Hematopoietic multipotent progenitor cell treated with erythropoietin and hydrocortisone succinate and interleukin-3 and kit ligand, for 17 days (in vitro differentiated cells): ENCODE measurements at regions not wholly inside any gene's neighbourhood (a gene's known extent, or its start where the extent isn't known, plus 50 kb on each side); places are given as distances from the start of the nearest gene placed in this dataset.

Source experiments
- DNase-seq: peaks from one replicate; pipeline ENCODE4 v3.0.0-alpha.2; 2015; ENCODE audit warnings: low spot score

DNA sequence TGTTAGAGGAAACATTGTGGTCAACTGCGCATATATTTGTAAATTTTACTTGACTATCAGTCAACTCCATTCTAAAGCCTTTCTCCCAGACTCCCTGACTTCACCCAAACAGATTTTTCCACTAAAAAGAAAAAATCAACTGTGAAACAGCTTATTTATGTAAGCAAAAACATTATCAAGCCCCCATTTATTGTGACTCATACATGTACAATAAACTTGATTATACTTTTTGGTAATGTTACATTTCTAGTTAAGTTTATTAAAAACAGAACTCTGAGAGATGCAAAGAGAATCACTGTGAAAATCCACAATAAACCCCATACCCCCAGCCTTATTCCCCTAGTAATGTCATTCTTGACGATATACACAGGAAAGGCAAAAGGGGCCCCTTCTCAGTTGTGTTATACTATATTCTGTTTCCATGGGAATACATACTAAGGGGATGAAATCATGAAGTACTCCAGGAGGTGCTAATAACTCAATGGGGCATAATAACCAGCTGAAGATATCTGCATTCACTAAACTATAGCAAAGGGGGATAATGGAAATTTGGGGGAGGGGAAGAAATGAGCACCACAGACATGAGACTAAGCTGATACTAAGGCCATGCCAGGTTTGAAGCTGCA lies 616.0 kb downstream of the ACTL7B start:
- no peak for DNase-seq

DNA sequence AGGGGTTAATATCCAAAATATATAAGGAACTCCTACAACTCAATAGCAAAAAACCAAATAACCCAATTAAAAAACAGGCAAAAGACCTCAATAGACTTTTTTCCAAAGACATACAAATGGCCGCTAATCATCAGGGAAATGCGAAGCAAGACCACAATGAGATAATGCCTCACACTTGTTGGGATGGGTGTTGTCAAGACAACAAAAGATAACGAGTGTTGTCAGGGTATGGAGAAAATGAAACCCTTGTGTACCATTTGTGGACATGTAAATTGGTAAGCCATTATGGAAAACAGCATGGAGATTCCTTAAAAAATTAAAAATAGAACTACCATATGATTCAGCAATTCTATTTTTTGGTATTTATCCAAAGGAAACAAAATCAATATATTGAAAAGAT lies 620.2 kb downstream of the ACTL7B start:
- DNase-seq: no peak

- DNase-seq: no peak
Measured at GRCh38 chr9:108234811-108235210, 621.0 kb downstream of the ACTL7B start.

GRCh38 chr9:108225149-108225800 lies 630.5 kb downstream of the ACTL7B start:
- no peak for DNase-seq

GRCh38 chr9:108224716-108225115 lies 631.1 kb downstream of the ACTL7B start:
- DNase-seq: no peak

- DNase-seq: peak; percentile 79
Measured at GRCh38 chr9:108219664-108220063, 636.1 kb downstream of the ACTL7B start.

- no peak for DNase-seq
Measured at GRCh38 chr9:108217431-108218349, 638.1 kb downstream of the ACTL7B start.

DNA sequence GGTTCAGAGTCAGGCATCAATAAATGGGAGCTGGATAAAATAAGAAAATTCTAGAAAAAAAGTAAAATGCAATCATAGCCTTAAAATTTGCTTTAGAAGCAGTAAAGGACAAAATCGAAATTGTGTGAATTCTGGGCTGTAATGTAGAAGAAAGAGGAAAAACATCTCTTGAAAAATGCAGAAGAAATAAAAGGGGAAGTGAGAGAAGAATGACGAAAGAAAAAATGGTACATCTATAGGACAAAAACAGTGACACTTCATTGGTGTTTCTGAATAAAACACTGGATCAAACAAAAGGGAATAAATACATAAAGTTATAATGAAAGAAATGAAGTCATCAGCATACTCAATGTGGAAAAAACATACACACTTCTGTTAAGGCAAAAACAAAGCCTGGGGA lies 642.3 kb downstream of the ACTL7B start:
- no peak for DNase-seq

- no peak for DNase-seq
Measured at GRCh38 chr9:108212184-108212583, 643.6 kb downstream of the ACTL7B start.

- no peak for DNase-seq
Measured at GRCh38 chr9:108211411-108211955, 644.3 kb downstream of the ACTL7B start.

- no peak for DNase-seq
Measured at GRCh38 chr9:108209132-108209685, 646.6 kb downstream of the ACTL7B start.

DNA sequence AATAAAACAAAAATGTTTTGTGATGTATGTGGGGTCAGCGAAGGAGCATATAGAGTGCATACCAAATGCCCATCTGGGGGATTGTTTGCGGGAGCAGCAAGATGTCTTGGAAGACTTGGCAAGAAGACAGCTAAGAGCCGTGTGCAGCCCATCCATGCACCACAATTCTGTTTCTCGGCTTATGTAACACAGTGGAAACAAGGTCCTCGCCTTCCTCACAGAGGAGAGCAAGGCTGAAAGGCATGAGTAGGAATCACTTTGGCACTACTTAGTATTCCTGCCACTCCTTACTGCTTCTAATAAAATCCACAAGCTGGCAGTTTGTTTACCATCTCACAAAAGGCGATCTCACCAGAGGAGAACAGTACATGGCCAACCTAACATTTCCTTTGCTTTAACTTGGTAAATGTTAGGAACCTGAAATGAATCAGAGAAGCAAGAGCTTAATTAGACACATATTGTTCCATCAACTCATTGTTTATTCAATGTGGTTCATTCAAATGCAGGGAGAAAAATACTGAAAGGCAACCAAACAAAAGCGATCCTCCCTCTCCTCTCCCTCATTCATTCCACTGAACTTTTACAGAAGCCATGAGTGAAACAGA lies 648.1 kb downstream of the ACTL7B start:
- no peak for DNase-seq

GRCh38 chr9:108205276-108205675 lies 650.5 kb downstream of the ACTL7B start:
- DNase-seq: no peak

DNA sequence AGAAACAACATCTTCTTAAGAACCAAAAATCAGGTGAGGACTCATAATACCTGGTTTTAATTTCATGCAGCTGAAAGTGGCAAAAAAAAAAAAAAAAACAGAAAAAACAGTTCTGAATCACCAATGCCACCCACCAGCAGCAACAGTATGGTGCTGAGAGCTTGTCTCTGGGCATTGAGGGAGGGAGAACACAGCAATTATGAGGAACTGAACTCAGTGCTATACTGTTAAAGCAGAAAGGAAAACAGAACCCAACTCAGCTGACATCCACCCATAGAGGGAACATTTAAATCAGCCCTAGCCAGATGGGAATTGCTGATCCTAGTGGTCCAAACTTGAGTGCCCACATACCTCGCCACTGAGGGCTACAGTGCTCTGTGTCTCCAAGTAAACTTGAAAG lies 657.9 kb downstream of the ACTL7B start:
- no peak for DNase-seq

GRCh38 chr9:108197008-108197365 lies 658.8 kb downstream of the ACTL7B start:
- DNase-seq: no peak

- DNase-seq: no peak
Measured at GRCh38 chr9:108196332-108197007, 659.3 kb downstream of the ACTL7B start.

DNA sequence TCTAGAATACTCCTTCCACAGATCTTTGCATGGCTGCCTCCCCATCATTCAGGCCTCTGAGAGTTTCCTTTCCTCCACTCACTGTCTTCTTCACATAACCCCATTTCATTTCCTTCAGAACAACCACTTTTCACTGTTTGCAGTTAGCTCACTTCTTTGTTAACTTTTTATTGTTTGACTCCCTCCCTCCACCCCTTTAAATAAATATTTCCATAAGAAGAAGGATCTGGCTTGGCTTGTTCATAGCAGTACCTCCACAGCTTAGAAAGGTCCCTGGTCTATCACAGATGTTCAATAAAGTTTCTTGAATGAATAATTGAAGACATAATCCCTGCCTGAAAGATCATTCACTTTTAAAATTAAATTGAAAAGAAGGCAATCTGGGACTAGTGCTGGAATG lies 661.6 kb downstream of the ACTL7B start:
- DNase-seq: no peak

DNA sequence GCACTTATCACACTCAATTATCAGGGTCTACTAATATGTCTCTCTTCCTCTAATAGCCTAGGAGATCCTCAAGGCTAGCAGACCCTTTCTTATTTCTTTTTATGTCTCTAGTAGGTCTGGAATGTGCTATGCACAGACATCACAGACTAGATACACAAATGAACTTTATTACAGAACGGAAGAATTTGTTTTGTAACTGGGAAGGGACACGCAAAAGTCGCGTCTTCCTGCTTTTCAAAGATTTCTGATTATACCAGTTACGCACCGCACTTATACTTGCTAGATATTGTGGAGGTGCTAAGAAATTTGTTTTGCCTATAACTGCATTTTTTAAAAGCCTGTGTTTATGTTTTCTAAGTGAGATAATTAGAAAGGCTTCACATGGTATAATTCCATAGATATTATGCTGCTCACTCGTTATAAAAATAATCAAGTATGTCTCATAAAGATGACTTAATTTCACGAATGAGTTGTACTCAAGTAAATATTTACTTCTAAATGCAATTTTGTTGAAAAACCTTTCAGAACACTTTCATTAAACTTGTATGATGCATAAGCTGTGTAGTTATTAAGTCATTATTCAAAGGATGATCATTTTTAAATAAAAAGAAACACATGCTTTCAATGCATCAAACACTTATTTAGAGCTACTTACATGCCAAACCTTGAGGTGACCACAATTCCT lies 662.6 kb downstream of the ACTL7B start:
- no peak for DNase-seq

DNA sequence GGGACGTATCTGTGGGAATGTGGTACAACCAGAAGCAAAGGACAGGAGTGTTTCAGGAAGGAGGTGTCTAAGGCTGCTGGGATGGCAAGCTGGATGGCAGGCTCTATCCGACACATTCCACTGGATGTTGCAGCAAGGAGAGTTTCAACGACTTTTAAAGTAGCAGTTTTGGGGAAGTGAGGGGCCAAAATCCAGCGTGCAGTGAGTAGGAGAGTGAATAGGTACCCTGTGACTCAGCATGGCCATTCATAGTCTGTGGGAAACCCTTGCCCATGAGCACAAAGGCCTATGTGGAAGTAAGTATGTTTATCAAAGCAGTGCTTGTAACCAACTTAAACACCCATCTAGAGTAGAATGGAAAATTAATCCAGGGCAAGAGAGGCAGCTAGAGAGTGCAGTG lies 664.7 kb downstream of the ACTL7B start:
- DNase-seq: no peak

DNA sequence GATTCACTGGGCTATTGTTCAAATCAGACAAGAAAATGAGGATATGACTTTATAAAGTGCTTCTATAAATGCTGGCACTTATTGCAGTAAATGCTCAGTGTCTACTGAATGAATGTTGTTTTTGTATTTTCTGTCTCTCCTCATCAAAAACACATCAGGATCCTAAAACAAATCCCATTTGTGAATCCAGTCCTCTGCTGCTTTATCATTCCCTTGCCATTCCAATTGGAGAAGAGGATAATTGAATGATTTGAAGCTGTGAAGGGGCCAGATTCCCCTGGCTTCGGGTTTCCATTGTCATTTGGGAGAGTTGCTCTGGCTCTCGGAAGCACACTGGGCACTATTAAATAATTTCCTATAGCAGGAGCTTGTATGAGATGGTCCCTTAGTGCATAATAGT lies 666.8 kb downstream of the ACTL7B start:
- DNase-seq: no peak

DNA sequence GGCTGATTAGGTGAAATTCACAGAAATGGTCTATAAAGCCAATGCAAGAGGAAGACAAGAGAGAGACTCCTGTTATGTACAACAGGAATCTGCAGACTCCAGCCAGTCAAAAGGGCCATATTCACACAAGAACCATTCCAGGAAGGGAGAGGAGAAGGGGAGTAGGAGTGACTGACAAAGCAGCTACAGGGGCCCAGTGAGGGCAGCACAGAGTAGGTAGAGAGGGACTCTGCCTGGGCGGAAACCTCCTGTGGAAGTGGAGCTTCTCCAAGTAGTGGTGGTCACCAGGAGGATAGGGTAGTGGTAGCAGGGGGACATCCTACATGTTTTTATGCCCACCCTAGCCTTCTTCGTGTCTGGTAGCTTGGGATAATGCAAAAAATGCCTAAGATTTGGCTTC lies 667.3 kb downstream of the ACTL7B start:
- no peak for DNase-seq
